DMS114 treated with DMSO at 0.1 percent for 48 hours (cell line): ENCODE measurements at regions not wholly inside any gene's neighbourhood (a gene's known extent, or its start where the extent isn't known, plus 50 kb on each side); places are given as distances from the start of the nearest gene placed in this dataset.

ENCODE experiments used
- DNase-seq: peaks from one replicate; lab custom pipeline; 2025; ENCODE audit not compliant: unreplicated experiment; lab: John Stamatoyannopoulos, UW

DNA sequence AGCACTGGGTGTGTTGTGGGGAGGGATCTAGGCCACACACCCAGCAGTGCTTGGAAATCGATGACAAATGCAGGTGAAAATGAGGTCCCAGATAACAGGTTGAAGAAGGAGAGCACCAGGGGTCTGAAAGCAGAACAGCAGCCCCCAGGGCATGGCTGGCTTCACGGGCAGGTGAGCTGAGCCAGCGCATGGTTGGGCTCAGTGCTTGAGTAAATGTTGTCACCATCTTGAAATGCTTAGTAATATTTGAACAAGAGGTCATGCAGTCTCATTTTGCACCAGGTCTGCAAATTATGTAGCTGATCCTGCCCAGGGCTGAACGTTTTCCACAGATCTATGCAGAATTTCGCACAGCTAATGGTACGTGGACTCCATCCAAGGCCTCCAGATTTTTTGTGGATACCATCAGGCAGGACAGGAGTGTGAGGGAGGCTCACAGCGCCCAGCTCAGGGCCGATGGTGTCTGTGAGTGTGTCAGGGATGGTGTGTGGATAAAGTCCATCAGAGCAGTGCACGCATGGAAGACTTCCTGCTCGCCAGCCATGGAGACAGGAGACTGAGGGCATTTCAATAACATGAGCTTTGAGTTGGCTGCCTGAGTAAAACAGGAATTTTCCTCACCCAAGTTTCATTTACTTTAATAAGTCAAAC is 53.1 kb upstream of the SNX9 start:
- no peak for DNase-seq

- no peak for DNase-seq
Measured at GRCh38 chr6:157770946-157771345, 52.1 kb upstream of the SNX9 start.

- no peak for DNase-seq
Measured at GRCh38 chr6:157772820-157773219, 50.2 kb upstream of the SNX9 start.
